GM10248 (cell line): ENCODE measurements at regions not wholly inside any gene's neighbourhood (a gene's known extent, or its start where the extent isn't known, plus 50 kb on each side); places are given as distances from the start of the nearest gene placed in this dataset.
"Not testable (repeated sequence)": the region's sequence is repeated elsewhere in the genome, so short reads cannot be mapped to it uniquely, and the experiment has no call there.

Experiments used
- CTCF ChIA-PET: fragments of 300-600 bp; sonication (Branson Sonifier 250); formaldehyde crosslinking; extraction: SDS; loops from one replicate; lab custom pipeline; 2021; ENCODE audit warnings: antibody characterized with exemption; lab: Yijun Ruan, JAX
- POLR2A ChIA-PET: fragments of 350-650 bp; sonication (Branson Sonifier 250); formaldehyde crosslinking; extraction: SDS; loops from one replicate; lab custom pipeline; 2020; ENCODE audit warnings: antibody characterized with exemption; lab: Yijun Ruan, JAX
- DNase-seq: peaks from one replicate; pipeline ENCODE4 v3.0.0; 2012; ENCODE audit errors: extremely low spot score
- TF ChIP-seq, protein P1 (sequence below): IDR thresholded peaks from 2 replicates; pipeline ENCODE4 v1.5.1; 2012; ENCODE audit warnings: mild to moderate bottlenecking, low read depth; ENCODE audit errors: extremely low read depth, missing control alignments, control extremely low read depth

DNA sequence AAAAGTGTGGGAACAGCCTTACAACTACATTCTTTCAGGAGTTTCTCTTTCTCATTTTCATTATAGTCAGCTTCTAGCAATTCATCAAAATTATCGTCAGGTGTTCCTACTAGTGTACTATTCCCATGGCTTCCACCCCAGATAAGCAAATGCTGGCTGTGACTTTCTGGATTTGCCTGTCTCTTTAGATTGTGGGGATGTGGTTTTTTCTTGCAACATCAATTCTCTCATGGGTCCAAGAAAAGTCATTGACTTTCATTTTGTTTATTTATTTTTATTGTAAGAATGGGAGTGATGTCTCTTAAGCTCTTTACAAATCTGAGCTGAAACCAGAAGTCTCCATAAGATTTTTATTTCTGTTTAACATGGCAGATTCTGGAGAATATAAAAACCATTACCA, 349.7 kb upstream of the SEMA3C start:
- TF ChIP-seq, protein P1, sequence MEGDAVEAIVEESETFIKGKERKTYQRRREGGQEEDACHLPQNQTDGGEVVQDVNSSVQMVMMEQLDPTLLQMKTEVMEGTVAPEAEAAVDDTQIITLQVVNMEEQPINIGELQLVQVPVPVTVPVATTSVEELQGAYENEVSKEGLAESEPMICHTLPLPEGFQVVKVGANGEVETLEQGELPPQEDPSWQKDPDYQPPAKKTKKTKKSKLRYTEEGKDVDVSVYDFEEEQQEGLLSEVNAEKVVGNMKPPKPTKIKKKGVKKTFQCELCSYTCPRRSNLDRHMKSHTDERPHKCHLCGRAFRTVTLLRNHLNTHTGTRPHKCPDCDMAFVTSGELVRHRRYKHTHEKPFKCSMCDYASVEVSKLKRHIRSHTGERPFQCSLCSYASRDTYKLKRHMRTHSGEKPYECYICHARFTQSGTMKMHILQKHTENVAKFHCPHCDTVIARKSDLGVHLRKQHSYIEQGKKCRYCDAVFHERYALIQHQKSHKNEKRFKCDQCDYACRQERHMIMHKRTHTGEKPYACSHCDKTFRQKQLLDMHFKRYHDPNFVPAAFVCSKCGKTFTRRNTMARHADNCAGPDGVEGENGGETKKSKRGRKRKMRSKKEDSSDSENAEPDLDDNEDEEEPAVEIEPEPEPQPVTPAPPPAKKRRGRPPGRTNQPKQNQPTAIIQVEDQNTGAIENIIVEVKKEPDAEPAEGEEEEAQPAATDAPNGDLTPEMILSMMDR = no peak
- no peak for DNase-seq
- ChIA-PET CTCF (no interaction called here), POLR2A (no interaction called here)

DNA sequence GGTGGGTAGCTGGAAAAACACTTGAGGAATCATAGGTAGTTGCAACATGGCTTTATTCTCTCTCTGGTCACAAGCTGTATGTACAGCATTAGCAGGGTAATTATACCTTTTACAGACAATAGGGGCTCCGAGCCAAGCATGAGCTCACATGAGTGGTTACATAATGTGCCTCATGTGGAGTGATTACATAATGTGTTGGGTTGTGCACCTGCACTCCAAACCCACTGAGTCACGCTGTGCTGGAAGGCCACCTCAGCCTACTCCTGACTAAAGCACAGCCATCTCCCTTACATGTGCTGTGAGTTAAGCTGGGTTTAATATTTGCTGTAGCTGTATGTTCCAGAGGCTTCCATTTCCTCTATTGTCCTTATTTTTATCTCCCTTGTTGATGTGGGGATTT, 348.7 kb upstream of the SEMA3C start:
- TF ChIP-seq, protein P1 = no peak
- POLR2A ChIA-PET = no interaction called here
- no peak for DNase-seq
- CTCF ChIA-PET = interaction anchor here (0.9 to 1.3 kb wide), 2 partner anchors 15 to 20 kb away, joined by 3 to 4 read pairs; no protein-coding TSS in a partner anchor

DNA sequence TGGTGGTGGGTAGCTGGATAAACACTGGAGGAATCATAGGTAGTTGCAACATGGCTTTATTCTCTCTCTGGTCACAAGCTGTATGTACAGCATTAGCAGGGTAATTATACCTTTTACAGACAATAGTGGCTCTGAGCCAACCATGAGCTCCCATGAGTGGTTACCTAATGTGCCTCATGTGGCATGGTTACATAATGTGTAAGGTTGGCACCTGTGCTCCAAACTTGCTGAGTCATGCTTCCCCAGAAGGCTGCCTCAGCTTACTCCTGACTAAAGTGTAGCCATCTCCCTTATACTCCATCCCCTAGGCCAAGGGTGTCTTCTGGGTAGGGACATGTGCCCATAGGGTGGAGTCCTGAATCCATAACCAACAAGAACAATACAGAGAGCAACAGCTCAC, 345.3 kb upstream of the SEMA3C start:
- DNase-seq = no peak
- ChIA-PET CTCF (no interaction called here), POLR2A (no interaction called here)
- TF ChIP-seq, protein P1 = no peak

DNA sequence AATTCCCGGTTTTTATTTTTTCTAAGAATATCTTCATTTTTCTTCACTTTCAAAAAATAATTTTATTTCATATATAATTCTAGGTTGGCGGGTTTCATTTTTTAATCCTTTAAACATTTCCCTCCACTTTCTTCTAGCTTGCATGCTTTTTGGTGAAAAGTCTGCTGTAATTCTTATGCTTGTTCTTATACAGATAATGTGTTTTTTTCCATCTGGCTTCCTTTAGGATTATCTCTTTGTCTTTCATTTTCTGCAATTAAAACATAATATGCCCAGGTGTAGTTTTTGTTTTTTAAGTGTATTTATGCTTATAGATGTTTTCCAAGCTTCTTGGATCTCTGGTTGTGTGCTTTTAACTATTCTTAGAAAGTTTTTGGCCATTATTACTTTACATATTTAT, 341.3 kb upstream of the SEMA3C start:
- DNase-seq = no peak
- TF ChIP-seq, protein P1 = no peak
- CTCF ChIA-PET = no interaction called here

DNA sequence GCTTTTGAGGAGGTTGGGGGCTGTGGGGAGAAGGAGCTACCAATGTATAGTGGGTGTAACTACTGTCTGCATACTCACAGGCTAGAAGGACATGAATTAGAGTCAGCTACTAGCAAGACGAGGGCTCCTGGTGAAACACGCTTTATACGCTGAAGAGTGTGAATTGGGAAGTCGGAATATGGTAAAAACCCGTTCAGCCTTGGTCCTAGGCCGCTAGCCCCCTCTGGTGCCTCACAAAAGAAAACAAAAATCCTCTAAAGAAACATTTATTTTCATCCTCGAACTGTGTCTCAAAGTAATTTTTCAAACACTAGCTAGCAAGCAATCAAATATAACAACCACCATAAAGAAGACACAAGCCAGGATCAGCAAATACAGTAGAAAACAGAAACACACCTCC, 338.1 kb upstream of the SEMA3C start:
- ChIA-PET CTCF (no interaction called here), POLR2A (no interaction called here)
- no peak for DNase-seq
- TF ChIP-seq, protein P1 = no peak

More for the DNA sequence above, 341.3 kb upstream of the SEMA3C start:
- POLR2A ChIA-PET = no interaction called here

DNA sequence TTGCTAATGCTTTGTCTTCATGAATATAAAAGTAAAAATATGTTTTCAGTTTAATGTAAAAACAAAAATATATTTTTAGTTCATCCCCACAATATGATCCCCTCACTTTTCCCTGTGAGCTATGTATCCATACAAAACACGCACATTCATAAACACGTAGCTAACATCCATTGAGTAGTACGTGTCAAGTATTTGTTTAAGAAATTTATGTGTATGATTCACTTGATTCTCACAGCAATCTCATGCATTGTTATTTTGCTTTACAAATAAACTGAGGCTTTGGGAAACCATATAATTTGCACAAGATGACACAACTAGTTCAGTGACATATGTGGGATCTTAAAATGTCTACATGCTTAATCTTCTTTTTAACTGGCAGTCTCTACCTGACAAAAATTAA, 329.6 kb upstream of the SEMA3C start:
- ChIA-PET CTCF (no interaction called here), POLR2A (no interaction called here)
- no peak for DNase-seq
- TF ChIP-seq, protein P1 = no peak

DNA sequence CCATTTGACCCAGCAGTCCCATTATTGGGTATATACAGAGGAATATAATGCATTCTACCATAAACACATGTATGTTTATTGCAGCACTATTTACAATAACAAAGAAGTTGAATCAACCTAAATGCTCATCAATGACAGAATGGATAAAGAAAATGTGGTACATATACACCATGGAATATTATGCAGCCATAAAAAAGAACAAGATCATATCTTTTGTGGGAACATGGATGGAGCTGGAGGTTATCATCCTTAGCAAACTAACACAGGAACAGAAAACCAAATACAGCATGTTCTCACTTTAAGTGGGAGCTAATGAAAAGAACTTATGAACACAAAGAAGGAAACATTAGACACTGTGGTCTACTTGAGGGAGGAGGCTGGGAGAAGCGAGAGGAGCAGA, 328.5 kb upstream of the SEMA3C start:
- CTCF ChIA-PET, POLR2A ChIA-PET: not testable (repeated sequence)

More for the DNA sequence above, 328.5 kb upstream of the SEMA3C start:
- not testable (repeated sequence) for DNase-seq
